Right renal pelvis (tissue), 4 donors: ENCODE measurements at regions not wholly inside any gene's neighbourhood (a gene's known extent, or its start where the extent isn't known, plus 50 kb on each side); places are given as distances from the start of the nearest gene placed in this dataset.

Experiments used
- DNase-seq, 4 donors: peaks; one replicate each; pipeline ENCODE4 v3.0.0-alpha.2; 2013; ENCODE audit warnings: low read depth in 4 of 4, low spot score in 3 of 4, missing footprints in 1 of 4

DNA sequence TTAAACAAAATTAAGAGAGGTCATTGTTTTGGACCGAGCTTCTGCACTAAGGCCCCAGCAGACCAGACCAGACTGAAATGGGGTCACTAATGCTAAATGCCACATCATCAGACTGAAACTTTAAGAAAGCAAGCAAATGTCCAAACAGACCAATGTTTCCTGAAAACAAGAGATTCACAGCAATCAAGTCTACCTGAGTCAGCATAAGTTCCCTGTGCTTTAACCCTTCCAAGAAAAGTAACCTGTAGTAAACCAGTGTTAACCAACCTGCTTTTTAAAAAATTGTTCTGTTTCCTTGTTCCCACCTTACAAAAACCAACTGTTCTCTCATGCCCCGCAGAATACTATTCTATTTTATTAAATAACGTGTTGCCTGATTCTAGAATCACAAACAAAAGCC, 241.1 kb upstream of the GADL1 start:
- no peak for DNase-seq

DNA sequence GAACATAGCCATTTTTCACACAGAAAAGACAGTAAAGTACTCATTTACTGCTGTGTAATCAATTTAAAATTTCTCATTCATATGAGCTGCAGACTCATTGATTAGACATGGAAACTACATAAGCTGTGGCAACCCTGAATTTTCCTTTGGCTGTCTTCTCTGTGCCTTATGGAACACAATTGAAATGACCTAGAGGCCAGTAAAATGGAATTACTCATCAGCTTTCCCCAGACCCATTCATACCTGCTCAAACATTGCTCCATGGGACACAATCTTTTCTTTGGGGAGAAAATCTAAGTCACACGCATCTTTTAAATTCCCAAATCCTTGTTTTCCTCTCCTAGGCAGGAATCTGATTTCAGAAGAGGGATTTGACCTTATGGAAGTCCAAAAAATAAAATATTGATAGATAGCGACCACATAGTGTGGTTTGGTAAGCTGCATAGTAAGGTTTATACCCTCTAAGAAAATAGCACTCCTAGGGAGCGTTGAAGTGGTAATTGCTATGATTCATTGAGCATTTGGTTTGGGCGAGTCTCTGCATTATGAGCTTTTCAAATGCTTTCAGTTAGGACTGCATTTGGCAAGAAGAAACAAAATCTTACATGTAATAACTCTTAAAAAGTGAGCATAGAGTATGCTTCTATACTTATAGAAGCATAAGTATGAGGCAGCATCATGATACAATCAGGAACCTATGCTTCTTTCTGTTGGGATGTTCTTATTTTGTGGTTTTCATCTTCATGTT, 243.4 kb upstream of the GADL1 start:
- no peak for DNase-seq

DNA sequence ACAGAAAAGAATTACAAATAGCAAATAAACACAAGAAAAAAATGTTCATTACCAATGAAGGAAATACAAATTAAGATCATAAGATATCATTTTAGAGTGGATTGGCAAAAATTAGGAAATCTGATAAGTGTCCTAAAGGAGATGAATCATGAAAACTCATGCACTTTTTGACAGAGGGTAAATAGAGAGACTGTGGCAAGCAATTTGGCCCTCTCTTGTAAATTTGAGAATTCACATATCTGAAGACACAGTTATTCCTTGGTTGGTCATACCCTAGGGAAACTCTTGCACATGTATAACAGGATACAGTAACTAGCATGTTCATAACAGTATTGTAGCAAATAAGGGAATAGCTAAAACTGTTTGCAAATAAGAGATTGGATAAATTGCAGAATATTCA, 246.0 kb upstream of the GADL1 start:
- no peak for DNase-seq

DNA sequence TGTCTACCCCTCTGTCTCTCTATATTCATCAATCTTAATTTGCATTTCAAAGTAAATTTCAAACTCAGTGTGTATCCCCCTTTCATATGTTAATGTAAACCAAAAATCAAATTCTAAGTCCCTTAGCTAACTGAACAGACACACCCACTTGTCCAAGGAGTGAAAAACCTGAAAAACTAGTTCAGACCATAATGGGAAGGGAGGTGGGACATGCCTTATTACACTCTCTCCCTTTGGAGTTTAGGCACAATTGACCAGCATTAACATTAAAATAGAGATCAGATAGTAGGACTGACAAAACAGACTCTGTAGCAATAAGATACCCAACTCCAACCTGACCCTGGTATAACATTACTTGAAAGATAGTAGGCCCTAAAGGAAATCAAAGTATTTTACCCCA, 247.7 kb upstream of the GADL1 start:
- no peak for DNase-seq

DNA sequence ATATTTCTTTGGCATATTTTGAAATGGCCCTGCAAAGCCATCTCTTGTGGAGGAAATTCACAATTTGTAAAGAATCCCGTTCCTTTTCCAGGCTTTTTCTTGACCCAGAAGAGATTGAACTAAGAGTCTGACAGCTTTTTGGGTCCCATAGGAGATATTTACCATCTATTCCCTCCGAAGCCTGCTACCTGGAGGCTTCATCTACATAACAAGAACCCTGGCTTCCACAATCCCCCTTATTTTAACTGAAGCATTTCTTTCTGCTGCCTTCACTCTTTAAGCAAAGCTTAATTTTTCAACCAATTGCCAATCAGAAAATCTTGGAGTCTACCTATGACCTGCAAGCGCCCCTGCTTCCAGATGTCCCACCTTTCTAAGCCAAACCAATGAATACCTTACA, 248.1 kb upstream of the GADL1 start:
- no peak for DNase-seq

DNA sequence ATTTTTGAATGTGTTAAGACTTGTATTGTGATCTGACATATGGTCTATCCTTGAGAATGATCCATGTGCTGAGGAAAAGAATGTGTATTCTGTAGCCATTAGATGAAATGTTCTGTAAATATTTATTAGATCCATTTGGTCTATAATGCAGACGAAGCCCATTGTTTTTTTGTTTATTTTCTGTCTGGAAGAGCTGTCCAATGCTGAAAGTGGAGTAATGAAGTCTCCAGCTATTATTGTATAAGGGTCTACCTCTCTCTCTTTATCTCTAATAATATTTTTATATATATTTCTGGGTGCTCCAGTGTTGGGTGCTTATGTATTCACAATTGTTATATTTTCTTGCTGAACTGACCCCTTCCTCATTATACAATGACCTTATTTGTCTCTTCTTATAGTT, 250.6 kb upstream of the GADL1 start:
- no peak for DNase-seq

DNA sequence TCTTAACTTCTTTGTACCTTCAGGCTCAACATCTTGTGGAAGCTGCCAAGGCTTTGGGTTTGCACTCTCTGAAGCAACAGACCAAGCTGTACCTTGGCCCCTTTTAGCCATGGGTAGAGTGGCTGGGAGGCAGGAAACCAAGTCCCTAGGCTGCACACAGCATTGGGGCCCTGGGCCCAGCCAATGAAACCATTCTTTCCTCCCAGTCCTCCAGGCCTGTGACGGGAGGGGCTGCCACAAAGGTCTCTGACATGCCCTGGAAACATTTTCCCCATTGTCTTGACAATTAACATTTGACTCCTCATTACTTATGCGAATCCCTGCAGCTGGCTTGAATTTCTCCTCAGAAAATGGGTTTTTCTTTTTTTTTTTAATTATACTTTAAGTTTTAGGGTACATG, 253.1 kb upstream of the GADL1 start:
- DNase-seq: no peak

DNA sequence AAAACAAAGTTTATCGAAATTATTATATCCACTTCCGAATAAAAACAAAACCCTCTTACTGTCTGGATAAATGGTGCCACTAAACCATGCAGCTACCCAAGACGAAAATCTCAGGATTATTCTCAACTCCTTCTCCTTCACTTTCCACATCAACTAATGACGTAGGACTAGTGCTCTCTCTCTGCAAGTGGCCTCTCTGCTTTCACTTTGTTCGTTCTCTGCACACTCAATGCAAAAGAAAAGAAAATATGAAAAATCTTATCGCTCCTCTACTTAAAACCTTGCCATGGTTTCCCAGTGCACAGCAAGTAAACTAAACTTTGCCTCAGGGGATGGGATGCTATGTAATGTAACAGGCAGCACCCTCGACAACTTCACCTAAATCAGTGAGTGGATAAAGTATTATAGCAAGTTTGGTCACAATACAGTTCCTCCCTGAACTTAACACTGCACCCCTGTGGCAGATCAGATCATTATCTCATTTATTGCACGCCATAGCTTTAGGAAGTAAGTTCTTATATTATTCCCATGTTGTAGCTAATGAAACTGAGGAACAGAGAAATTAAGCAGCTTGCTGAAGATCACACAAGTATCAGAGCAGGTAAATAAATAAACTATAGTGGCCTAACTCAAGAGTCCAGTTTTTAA, 262.7 kb upstream of the GADL1 start:
- no peak for DNase-seq

DNA sequence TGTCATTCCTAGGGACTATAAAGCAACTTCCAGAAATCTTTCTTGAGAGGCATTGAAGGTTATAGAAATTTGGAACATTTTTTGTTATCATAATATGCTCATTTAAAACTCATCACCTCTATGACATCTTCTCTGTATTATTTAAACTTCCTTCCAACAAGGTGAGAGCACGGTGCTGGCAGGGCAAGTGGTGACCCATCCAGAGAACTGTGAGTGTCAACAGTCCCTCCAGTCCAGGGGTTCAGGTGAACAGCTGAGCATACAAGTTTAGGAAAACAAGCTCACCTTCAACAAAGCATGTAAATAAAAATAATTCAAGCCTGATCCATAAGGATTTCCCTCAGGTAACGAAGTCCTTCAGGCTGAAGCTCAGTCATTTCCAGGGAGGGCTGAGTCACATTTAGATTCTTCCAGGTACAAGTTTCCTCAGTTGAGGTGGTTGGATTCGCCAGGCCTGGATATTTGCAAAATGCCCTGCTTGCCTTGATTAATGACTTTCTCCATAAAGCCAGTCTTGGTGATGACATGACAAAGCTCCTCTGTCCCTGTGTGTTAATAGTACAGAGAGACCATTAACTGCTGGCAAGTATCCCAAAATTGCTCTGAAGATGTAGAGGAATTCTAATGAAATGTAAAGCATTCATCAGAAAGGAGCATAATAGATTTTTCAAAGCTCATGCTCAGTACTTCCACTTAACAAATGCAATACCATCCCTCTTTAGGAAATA, 263.6 kb upstream of the GADL1 start:
- no peak for DNase-seq

DNA sequence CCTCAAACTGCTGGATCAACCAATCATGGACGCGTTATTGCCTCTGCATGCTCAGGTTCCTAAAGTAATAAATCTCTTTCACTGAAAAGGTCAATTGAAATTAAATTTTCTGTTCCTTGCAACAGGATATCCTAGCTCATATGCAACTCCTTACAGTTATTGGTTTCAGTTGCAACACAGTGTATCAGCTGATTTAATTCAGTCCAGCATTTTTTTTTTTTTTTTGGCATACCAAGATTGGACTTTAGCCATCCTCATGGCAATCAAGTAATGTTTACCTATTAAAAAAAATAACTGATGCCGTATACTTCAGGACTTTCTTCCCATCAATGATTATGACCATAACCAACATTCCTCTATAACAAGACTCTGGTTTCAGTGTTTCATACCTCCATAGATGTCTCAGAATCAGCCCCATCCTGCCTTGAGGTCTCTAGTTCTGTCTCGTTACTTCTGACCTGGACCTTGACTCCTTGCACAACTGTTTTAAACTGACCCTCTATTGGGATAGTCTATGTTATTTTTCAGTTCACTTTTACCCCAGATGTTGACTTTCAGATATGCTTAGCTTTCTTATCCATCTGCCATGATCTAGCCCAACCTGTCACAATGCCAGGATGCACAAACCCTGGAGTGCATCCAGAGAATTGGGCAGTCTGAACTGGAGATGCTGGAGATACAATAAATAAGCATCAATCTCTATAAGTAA, 265.0 kb upstream of the GADL1 start:
- DNase-seq: no peak

DNA sequence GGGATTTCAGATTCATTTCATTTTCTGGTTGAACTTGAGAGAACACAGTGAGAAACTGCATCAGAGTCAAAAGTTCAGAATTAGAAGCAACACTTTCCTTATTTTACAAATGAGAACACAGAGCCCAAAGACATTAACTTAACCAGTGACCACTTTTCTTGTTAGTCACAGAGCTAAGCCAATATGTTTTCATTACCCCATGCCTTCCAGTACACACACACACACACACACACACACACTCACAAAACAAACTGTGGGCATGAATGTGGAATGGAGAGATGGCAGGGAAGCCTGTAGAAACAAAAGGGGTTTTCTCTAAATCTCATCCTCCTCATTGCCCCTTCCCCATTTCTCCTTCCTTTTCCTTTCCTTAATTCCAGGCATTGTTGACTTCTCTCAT, 267.4 kb upstream of the GADL1 start:
- no peak for DNase-seq

DNA sequence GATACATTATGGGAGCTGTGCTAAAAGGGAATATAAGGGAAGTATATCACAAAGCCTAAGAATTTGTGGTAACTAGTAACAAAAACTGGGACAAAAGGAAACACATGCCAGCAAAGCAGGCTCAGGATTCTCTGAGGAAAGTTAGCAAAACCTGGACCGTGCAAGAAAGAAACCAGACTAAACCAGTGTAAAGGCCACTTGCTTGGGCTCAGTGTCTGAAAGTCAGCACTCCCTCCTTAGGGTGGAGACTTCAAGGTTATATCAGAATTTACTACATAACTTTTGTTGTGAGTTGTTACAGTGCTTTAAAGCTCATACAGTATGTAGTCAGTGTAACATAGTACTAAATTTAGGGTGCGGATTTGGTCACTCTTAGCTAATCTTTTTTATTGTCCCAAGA, 269.9 kb upstream of the GADL1 start:
- no peak for DNase-seq

DNA sequence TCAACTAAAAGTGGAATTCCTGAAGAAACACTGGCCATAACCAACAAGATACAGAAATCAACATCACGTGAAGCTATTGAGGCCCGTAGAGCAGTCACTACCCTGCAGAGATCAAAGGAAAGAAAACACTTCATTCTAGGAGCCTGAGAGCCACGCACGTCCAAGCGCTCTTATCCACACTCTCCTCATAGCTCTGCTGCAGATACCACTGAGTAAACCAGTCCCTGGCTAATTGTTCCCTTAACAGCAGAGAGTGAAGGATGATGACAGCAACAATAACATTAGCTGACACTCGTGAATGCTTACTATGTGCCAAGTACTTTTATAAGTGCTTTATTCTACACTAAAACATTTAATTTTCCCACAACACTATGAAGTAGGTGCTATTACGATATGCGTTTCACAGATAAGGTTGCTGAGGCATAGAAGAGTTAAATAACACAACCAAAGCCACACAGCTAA, 271.0 kb upstream of the GADL1 start:
- no peak for DNase-seq

DNA sequence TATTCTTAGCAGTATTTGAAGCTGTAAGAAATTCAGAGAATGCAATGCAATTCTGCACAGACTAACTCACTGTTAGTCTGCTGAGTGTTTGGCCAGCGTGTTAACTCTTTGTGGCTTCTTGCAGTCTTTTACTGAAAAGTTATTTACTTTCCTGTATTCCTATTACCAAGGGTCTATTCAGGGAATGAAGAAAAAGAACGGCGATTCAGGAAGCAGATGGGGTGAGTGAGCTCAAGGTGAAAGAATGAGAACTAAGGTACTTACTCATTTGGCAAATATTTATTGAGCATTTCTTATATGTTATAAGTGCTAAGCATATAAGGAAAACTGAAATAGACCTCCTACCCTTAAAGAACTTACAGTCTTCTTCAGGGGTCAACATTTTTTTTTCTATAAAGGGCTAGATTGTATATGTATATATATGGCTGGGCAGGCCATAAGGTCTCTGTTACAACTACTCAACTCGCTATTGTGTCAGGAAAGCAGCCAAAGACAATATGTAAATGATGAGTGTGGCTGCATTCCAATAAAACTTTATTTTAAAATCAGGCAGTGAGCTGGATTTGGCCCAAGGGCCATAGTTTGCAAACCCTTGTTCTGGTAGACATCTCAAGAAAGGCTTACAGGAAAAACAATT, 271.9 kb upstream of the GADL1 start:
- DNase-seq: no peak

DNA sequence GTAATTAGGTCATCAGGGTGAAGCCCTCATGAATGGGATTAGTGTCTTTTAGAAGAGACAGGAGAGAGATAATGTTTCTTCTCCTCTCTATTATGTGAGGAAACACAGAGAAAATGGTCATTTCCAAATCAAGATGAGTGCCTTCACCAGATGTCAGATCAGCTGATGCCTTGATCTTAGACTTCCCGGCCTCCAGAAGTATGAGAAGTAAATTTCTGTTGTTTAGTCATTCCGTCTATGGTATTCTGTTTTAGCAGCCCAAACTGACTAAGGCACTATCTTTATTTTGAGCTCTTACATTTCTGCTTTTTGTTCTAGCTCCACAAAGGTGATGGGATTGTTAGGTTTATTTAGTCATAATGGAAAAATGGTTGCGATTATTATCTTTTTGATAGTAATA, 273.2 kb upstream of the GADL1 start:
- no peak for DNase-seq

DNA sequence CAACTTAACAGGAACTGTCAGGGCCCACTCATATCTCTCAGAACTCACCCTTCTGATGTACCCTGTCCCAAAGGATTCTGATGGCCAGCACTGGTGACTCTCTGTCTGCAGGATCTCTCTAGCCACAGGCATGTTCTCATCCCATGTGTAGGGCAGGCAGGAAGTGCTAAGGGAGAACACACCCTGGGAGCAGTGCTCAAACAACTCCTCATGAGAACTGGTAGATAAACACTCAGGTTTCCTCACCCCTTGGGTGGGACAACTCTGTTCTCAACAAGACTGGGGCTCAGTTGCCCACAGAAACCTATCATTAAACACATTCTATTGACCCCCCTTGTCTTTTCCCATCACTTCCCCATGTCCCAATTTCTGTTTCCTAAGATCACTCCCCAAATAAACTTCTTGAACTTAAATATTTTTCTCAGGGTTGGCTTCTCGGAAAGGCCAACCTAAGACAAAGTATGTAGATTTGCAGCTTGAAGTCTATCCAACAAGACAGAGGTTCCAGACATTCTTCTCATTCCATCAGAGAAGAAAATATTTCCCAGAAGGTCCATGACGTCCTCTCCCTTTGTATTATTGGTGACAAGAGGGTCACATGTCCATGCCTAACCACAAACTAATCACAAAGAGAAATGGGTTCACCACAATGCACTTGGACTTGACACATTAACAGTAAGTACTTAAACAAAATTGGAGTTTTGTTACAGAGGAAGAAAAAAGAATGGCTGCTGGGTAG, 276.6 kb upstream of the GADL1 start:
- DNase-seq: no peak

DNA sequence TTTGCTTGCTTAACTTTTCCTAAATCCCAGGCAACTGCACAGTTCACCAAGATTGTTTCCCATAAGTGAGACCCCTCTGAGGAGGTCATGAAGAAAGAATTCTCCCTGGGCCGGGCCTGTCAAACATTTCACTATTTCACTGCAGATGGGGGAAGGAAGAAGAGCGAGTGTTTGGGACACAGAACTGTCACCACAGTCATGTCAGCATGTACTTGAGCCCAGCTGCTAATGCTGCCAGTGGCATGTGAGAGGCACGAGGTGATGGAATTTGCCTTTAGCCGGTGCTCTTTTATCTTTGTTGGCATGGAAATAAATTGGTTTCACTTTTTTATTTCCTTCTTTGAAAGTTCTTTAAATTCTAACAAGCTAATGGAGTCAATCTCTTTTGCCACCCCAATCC, 277.9 kb upstream of the GADL1 start:
- DNase-seq: no peak

DNA sequence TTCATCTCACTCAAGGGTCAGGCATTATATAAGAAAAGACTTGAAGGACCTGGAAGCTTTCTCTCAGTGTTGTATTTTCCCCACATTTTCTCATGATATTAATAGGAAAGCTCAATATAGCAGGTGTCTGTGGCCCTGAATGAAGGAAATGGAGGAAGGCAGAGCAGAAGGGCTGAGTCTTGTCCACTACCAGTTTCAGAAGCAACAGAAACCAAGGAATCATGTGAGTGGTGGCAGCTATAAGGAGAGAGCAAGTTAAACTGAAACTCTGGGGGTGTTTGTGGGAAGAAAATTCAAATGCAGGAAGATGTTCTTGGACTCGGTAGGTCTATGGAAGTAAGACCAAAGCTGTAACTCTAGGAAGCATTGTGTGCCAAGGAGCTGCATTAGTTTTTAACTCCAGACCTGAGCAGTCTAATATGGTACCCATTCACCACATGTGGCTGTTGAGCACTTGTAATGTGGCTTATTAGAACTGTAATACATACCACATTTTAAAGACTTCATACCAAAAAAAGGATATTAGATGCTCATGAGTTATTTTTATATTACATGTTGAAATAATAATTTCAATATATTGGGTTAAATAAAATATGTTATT, 278.8 kb upstream of the GADL1 start:
- no peak for DNase-seq

DNA sequence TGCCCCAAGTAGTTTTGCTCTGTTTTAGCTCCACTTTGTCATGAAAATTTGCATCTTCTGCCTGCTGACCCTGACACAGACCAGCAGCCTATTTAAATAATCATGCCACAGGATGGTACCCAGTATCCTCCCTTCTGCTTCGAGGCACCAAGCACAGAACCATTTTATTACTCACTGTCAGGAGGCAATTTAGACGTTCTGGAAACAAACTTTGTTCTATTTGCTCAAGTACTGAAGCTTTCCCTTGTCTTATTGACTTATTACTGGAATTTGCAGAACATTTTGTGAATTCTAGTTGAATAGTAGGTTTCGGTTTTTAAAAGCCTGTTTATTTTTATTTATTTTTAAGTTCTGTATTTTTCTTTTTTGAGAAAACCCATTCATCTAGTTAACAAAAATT, 279.6 kb upstream of the GADL1 start:
- no peak for DNase-seq

DNA sequence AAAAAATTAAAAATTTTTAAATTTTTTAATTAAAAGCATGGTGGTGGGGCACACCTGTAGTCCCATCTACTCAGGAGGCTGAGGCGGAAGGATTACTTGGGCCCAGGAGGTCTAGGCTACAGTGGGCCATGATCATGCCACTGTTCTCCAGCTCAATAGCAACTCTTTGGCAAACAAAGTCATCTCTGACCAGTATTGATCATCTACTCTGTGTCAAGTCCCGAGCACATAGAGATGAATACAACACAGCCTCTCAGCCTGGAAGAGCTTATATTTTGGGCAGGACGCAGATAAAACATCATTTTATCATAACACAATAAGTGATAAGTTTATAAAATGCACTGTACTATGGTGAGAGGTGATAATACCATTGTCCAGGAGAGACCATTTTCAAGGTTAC, 281.6 kb upstream of the GADL1 start:
- no peak for DNase-seq
